ELR (cell line): ENCODE measurements at regions not wholly inside any gene's neighbourhood (a gene's known extent, or its start where the extent isn't known, plus 50 kb on each side); places are given as distances from the start of the nearest gene placed in this dataset.
A peak's percentile ranks its signal among the peaks of the same experiment; 100 is the strongest.
"Not testable (repeated sequence)": the region's sequence is repeated elsewhere in the genome, so short reads cannot be mapped to it uniquely, and the experiment has no call there.

Source experiments
- DNase-seq: peaks from one replicate; pipeline ENCODE4 v3.0.0-alpha.2; 2015; ENCODE audit warnings: low read depth

DNA sequence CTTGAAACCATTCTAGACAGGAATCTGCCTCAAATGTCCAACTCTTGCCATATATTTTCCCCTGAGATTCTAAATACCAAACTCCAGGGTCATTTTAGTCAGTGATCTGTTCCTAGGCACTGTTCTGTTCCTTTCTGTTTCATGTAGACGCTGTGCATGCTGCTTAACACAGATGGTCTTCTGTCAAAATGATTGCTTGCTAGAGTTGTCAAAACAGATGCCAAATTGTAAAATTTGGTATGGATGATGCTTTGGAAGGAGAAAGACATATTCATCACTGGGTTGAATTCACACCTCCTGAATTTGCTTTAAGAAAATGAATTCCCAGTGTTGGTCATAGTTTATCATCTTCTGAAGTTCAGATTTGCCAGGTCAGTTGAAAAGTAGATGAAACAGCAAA, 425.9 kb downstream of the ETS1 start:
- no peak for DNase-seq

DNA sequence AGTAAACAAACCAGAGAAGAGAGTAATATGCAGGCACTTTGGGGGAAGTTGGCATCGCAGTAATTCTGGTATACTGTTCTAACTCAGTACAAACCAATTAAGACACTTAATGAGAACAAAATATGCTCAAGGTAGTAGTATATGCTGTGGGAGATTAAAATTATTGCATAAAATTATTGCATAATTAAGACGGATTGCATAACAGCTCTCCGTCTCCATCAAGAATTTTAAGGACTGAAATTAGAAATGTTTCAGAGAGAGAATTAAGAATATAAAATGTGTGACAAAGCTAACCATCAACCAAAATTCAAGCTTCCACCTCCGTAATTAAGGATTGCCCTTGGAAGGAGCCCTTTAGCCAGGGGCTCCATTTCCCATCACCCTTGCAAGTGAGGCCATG, 428.5 kb downstream of the ETS1 start:
- DNase-seq = no peak

GRCh38 chr11:128157423-128158298, 429.7 kb downstream of the ETS1 start:
- DNase-seq = peak; percentile 83

DNA sequence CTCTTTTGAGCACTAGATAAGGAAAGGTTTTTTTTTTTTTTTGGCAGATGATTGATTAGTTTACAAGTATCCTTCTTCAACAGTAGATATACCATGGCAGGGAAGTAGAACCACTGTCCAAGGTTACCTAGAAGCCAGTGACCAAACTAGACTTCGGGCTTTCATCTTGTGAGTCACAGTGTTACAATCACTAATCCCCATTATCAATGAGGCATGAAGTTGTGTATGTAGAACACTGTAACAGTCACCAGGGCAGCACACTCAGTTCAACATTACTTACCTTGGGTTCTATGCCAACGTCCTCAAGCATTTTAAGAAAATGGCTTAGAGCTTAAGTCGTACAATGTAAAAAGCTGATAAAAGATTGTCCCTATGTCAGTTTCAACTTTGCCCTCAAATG, 430.9 kb downstream of the ETS1 start:
- no peak for DNase-seq

GRCh38 chr11:128155590-128155989, 431.8 kb downstream of the ETS1 start:
- DNase-seq = no peak

GRCh38 chr11:128153697-128154048, 433.7 kb downstream of the ETS1 start:
- no peak for DNase-seq

GRCh38 chr11:128152796-128153696, 434.3 kb downstream of the ETS1 start:
- DNase-seq = no peak

DNA sequence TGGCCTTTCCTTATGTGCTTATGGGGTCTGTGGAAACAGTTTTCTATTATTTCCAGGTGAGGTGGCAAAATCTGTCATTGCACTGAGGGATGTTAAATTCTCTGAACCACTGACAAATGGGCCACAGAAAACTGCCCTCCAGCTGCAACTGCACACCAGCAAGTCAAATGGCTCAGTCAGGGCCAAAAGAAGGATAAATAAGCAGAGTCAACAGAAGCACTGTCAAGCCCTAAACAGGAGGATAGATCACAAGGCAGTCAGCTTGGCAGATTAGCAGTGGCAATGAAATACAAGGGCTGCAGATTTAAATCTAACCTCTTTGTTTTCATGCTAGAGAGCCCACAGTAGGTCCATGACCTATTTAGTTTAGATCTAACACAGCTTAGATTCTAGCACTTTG, 435.6 kb downstream of the ETS1 start:
- DNase-seq = no peak

DNA sequence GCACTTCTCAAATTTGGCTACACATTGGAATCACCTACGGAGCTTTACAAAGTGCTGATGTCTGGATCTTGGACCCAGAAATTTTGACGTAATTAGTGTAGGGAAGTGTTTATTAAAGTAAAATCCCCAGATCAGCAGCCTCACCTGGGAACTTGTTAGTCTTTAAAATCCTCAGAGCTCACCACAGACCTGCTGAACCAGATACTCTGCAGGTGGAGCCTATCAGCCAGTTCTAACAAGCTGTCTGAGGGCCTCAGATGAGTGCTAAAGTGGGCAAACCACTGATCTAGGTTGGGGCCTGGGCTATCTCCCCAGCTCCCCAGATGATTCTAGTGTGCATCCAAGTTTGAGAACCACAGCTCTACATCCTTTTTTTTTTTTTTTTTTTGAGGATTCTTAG, 436.0 kb downstream of the ETS1 start:
- DNase-seq = no peak

- no peak for DNase-seq
Measured at GRCh38 chr11:128148208-128148607, 439.1 kb downstream of the ETS1 start.

- no peak for DNase-seq
Measured at GRCh38 chr11:128146926-128147605, 440.3 kb downstream of the ETS1 start.

DNA sequence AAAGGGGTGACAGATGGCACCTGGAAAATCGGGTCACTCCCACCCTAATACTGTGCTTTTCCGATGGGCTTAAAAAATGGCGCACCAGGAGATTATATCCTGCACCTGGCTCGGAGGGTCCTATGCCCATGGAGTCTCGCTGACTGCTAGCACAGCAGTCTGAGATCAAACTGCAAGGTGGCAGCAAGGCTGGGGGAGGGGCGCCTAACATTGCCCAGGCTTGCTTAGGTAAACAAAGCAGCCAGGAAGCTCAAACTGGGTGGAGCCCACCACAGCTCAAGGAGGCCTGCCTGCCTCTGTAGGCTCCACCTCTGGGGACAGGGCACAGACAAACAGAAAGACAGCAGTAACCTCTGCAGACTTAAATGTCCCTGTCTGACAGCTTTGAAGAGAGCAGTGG, 447.1 kb downstream of the ETS1 start:
- not testable (repeated sequence) for DNase-seq

GRCh38 chr11:128135451-128135850, 451.9 kb downstream of the ETS1 start:
- DNase-seq = no peak

- no peak for DNase-seq
Measured at GRCh38 chr11:128133501-128133900, 453.9 kb downstream of the ETS1 start.

- no peak for DNase-seq
Measured at GRCh38 chr11:128130052-128130451, 457.3 kb downstream of the ETS1 start.

GRCh38 chr11:128125723-128126122, 461.6 kb downstream of the ETS1 start:
- no peak for DNase-seq

GRCh38 chr11:128116885-128117284, 470.5 kb downstream of the ETS1 start:
- no peak for DNase-seq

DNA sequence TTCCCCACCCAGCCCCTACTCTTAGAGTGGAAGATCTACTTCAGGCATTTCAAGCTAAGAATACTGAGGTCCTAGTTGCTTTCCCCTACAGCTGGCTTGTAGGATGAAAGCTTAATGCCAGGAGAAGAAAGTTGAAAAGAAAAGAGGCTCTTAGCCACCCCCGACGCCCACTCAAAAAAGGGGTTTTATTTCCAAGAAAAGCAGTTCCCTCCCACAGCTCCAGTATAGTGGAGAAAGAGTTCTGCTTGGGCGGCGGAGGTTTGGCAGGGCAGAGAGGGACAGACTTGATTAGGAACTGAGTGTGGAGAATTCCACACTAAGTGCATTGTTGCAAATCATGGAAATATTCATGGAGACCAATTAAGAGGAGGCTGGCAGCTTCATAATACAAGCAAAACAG, 470.9 kb downstream of the ETS1 start:
- DNase-seq = no peak

DNA sequence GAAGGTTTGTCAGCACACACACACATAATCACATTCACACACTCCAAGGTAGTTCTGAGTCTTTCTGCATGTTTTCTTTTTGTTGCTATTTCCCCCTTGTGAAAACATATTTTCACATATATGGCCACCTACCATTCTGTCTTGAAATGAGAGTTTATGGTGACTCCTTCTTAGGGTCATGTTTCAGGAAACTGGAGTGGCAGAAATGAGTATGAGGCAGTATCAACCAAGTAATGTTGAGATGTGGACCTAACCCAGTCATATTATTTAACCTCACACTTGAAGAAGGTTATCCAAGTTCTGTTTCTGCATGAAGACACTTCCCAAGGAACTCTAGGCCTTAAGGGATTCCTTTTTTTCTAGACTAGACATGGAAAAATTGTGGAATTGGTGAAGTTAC, 481.4 kb downstream of the ETS1 start:
- no peak for DNase-seq

GRCh38 chr11:128105511-128105910, 481.8 kb downstream of the ETS1 start:
- no peak for DNase-seq

DNA sequence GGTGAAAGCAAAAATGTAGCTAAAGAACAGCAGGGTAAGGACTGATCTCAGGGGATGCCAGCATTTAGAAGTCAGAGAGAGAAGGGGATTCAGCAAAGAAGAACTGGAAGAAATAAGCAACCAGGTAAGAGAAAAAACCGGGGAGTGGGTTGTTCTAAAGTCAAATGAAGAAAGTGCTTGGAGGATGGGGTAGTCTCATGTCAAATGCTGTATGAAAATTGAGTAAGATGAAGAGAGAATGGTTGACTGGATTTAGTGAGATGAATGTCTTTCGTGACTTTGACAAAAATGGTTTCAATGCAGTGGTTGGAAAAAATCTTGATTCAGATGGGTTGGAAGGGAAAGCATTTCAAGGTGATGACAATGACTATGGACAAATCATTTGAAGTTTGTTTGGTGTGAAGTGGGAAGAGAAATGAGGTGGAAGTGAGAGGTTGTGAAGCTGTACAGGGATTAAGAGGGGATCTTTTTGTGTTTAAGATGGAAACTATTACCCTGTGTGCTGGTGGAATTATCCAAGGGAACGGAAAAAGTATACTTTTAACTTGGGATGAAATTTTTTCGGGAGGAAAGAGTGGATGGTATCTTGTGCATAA, 484.0 kb downstream of the ETS1 start:
- no peak for DNase-seq

DNA sequence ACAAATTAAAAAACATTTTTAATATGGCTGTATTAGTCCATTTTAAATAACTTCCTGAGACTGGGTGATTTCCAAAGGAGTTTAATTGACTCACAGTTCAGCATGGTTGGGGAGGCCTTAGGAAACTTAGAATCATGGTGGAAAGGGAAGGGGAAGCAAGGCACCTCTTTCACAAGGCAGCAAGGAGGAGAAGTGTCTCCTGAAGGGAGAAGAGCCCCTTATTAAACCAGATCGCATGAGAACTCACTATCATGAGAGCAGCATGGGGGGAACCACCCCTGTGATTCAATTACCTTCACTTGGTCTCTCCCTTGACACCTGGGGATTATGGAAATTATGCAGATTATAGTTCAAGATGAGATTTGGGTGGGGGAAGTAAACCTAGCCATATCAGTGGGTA, 488.6 kb downstream of the ETS1 start:
- DNase-seq = no peak
